NCI-H1694 treated with DMSO at 0.1 percent for 48 hours (cell line): ENCODE measurements at regions not wholly inside any gene's neighbourhood (a gene's known extent, or its start where the extent isn't known, plus 50 kb on each side); places are given as distances from the start of the nearest gene placed in this dataset.

Experiments used
- DNase-seq: peaks from one replicate; lab custom pipeline; 2025; lab: John Stamatoyannopoulos, UW

DNA sequence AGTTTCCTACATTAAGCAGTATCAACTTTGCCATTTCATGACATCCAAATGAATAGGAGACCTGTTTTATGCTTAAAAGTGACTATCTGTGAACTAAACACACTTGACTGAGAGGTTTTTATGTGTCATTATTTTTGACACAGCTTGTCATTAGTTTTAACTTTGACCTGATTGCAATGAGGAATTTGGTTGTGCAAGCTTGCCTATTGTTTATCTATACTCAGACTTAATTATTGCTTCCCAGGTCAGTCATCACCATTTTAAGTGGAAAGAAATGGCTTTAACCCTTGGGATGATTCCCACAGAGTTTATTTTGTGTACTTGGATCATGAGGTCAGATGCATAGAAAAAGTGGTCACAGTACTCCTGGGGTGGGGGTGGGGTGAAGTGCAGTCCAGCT, 171.0 kb upstream of the PRICKLE1 start:
- no peak for DNase-seq

DNA sequence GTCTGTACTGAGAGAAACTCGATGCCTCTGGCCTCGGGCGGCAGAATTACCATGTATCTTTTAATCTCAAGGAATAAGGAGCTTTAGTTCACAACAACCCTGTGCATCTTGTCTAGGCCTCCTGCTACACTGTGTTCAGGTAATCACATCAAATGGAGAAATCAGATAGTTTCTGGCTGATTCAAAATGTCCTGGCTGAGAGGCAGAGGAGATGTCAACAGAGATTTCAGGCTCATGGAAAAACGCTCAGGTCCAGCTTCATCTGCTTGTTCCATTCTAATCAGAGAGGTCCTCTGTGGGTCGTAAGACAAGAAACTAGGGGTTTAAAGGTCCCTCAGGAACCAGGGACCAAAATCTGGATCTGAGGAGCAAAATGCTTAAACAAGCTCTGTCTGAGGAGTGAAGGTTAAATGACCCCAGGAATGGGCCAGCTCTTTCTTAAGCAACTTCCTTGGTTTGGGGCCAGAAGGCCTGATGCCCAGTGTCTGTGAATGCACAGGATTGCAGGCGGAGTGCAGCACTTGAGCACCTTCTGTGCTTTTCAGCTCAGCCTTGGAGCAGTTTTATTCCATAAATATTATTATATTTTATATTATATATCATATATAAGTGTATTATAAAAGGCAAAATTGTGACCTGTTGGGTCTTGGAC, 170.2 kb upstream of the PRICKLE1 start:
- DNase-seq, result no peak

GRCh38 chr12:42758806-42759205, 169.3 kb upstream of the PRICKLE1 start:
- no peak for DNase-seq

DNA sequence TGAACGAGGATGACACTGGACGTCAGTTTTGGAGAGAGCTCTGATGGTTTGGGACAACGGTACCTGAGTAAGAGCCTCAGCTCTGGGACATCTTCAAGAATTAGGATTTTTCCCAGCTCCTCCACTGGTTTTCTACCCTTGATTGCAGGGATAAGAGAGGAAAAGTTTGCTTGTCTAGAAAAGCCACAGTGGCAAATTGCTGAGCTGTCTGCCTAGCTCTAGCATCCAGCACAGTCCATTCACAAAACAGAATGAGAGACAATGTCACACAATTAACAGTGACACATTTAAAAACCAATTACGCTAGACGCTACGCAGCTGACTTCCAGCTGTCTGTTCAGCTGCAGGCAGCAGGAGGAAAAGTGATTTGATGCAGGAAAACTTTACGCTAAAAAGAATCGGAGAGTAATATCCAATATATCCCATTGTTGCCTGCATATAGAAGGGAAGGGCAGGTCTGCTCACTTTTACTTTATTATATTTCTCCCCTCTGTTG, 168.1 kb upstream of the PRICKLE1 start:
- no peak for DNase-seq

- DNase-seq, result no peak
Observed at GRCh38 chr12:42756841-42757623, 167.5 kb upstream of the PRICKLE1 start.

- DNase-seq, result no peak
Observed at GRCh38 chr12:42750356-42750755, 160.8 kb upstream of the PRICKLE1 start.

DNA sequence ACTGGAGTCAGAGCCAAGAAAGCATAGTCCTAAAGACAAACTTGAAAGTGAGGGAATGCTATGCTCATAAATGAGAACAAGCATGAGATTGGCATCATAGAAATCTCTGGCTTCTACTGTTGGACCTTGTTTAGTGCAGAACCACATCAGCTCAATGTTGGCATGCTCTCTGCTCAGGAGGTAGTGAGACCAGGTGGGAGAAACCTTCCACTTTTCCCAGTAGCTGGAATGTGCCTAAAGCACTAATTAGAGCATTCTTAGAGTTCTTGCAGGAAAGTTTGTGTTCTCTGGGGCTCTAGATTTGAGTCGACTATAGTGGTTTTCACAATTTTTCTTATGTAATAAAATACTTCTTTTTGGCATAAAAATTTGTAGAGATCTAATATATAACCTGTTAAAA, 159.7 kb upstream of the PRICKLE1 start:
- no peak for DNase-seq

GRCh38 chr12:42744539-42745182, 155.1 kb upstream of the PRICKLE1 start:
- DNase-seq, result no peak

DNA sequence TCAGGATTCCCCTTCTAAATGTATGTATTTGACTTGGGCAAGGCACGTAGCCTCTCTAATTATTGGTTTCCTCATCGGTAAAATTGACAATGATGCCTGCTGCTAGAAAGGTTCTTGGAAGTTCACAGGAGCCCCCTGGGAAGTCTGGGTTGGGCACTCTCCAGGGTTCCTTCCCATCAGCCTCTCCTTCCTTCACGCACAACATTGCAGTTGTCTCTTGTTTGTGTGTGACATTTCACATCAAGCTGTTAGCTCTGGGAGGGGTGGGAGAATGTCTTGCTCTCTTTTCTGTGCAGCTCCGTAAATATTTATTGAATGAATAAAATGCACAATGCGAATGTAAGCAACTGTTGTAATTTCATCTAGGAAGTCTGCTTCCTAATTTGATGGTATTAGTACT, 153.2 kb upstream of the PRICKLE1 start:
- no peak for DNase-seq

DNA sequence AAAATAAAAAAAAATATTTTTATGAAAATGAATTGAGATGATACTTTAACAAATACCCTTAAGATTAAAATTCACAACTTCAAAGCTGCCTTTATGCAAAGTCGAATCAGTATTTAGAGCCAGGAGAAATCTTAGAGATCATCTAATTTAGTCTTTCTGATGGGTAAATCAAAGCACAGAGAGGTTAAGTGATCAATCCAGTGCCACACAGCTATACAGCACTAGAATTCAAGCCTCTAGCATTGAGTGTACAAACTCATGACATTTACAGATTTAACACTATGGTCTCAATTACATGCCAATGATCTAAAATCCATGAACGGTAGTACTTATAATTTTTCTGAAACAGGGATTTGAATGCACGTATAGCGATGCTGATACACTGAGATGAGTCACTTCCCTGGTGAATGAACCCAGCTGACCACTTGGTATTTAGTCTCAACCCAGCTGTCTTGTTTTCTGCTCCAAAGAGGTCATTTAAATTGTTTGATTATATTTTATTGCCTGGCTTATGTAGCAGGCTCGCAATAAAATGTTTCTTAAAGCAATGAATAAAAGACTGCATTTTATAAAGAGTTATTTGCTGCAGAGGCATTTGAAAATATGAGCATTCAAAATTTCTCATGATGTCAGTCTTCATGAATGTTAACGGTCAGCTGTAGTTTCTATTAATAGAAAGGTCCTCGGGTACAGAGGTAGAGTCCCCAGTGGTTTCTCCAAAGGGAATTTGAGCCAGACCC, 152.4 kb upstream of the PRICKLE1 start:
- DNase-seq, result no peak

DNA sequence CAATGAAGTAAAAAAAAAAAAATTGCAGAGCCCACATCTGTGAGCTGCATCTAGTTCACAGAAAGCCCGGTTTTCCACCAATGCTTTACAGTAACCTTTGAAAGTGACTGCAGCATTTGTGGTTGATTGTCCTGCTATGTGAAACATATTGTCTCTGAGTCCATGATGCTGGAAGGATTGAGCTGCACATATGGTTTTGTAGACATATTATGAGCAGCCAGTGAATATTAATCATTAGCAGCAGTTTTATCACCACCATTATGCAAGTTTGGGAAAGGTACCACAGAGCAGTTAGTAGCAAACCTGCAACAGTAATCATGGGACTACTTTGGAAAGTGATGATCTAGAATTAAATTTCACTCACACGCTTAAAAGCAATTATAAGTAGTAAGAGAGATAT, 151.5 kb upstream of the PRICKLE1 start:
- peak; percentile 13 for DNase-seq

DNA sequence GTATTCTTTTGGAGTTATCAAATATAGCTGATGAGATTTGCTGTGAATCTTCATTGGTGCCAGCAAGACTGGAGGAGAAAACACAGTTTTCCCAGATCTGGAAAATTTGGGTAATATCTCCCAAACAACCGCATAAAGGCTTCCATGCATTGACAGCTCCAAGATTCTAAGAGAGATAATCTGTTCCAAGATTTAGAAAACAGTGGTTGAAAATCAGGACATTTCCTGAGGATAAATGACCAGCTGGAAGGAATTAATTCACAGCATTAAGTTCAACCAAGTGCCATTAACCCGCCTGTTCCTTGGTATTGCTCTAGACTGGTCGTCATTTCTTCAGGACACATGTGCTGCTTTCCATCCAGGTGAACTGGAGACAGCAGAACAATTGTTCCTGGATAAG, 147.9 kb upstream of the PRICKLE1 start:
- DNase-seq, result no peak

GRCh38 chr12:42735861-42736361, 146.4 kb upstream of the PRICKLE1 start:
- DNase-seq, result peak; percentile 12

GRCh38 chr12:42733911-42734310, 144.4 kb upstream of the PRICKLE1 start:
- DNase-seq, result no peak

- no peak for DNase-seq
Observed at GRCh38 chr12:42732908-42733411, 143.4 kb upstream of the PRICKLE1 start.

- no peak for DNase-seq
Observed at GRCh38 chr12:42730291-42730690, 140.7 kb upstream of the PRICKLE1 start.

GRCh38 chr12:42729535-42729900, 140.0 kb upstream of the PRICKLE1 start:
- no peak for DNase-seq

- no peak for DNase-seq
Observed at GRCh38 chr12:42728770-42729534, 139.4 kb upstream of the PRICKLE1 start.

GRCh38 chr12:42728287-42728686, 138.7 kb upstream of the PRICKLE1 start:
- no peak for DNase-seq

DNA sequence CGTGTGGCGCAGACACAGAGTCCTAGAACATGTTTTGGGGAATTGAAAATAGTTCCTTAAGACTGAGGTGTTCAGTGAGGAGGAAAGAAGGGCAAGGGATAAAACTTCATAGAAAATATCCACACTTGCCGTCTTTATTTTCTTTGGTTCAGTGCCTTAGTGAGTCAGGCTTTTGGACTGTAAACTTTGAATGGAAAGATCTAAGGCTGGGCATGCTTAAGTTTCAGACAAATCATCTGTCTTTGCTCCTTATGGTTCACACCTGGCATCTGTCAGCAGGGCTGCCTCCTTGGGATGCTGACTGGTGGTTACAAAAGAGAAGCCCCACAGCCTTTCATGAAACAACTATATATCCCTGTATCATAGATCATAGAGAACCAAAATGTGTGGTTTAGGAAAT, 136.3 kb upstream of the PRICKLE1 start:
- DNase-seq, result no peak

- no peak for DNase-seq
Observed at GRCh38 chr12:42716491-42716891, 126.9 kb upstream of the PRICKLE1 start.
